ENCODE measurements at regions not wholly inside any gene's neighbourhood (a gene's known extent, or its start where the extent isn't known, plus 50 kb on each side); places are given as distances from the start of the nearest gene placed in this dataset.

GRCh38 chr22:47332246-47332980 is 570.0 kb downstream of the TBC1D22A start:
- H3K4me2 ChIP-seq (ENCODE audit: low read length): no peak overlapping the region
- H3K9me3 ChIP-seq (ENCODE audit: control insufficient read depth, insufficient read depth, low read length): no peaks in the 10 kb centered on the region
- no peaks in the 10 kb centered on the region for H3K27me3 ChIP-seq (ENCODE audit: control insufficient read depth, low read length)
- no peaks in the 10 kb centered on the region for H3F3A ChIP-seq (ENCODE audit: control insufficient read depth, insufficient read depth)
- no peak overlapping the region for H3K4me3 ChIP-seq (ENCODE audit: low read length)
- TF ChIP-seq EZH2phosphoT487 (IDR thresholded peaks at IDR 0.05; ENCODE audit: borderline replicate concordance, low read length): no peak
- TF ChIP-seq CTCF (IDR thresholded peaks at IDR 0.05; ENCODE audit: low read depth, low read length, poor library complexity, severe bottlenecking): no peak
- no peaks in the 10 kb centered on the region for H3K4me1 ChIP-seq (ENCODE audit: control insufficient read depth, low read length)
- no peaks in the 10 kb centered on the region for H3K9me2 ChIP-seq (replicated peaks; ENCODE audit: control insufficient read depth, low read length)
- H3K79me2 ChIP-seq (ENCODE audit: control insufficient read depth, low read length): no peaks in the 10 kb centered on the region
- no peak overlapping the region for H3K27ac ChIP-seq (ENCODE audit: low read depth, low read length)
- H3K36me3 ChIP-seq (ENCODE audit: control insufficient read depth, low read length): no peaks in the 10 kb centered on the region
- no peaks in the 10 kb centered on the region for H4K20me1 ChIP-seq (ENCODE audit: control insufficient read depth, insufficient read depth, low read depth, low read length)

- Histone ChIP-seq H3K9me3 (ENCODE audit: control insufficient read depth, insufficient read depth, low read length) (no peaks in the 10 kb centered on the region), H3F3A (ENCODE audit: control insufficient read depth, insufficient read depth) (no peaks in the 10 kb centered on the region), H3K36me3 (ENCODE audit: control insufficient read depth, low read length) (no peaks in the 10 kb centered on the region), H3K4me3 (ENCODE audit: low read length) (no peak overlapping the region), H4K20me1 (ENCODE audit: control insufficient read depth, insufficient read depth, low read depth, low read length) (no peaks in the 10 kb centered on the region), H3K4me2 (ENCODE audit: low read length) (no peak overlapping the region), H3K9me2 (replicated peaks; ENCODE audit: control insufficient read depth, low read length) (no peaks in the 10 kb centered on the region), H3K4me1 (ENCODE audit: control insufficient read depth, low read length) (no peaks in the 10 kb centered on the region), H3K27me3 (ENCODE audit: control insufficient read depth, low read length) (no peaks in the 10 kb centered on the region), H3K27ac (ENCODE audit: low read depth, low read length) (no peak overlapping the region), H3K79me2 (ENCODE audit: control insufficient read depth, low read length) (no peaks in the 10 kb centered on the region)
- no peak for TF ChIP-seq CTCF (IDR thresholded peaks at IDR 0.05; ENCODE audit: low read depth, low read length, poor library complexity, severe bottlenecking)
- no peak for TF ChIP-seq EZH2phosphoT487 (IDR thresholded peaks at IDR 0.05; ENCODE audit: borderline replicate concordance, low read length)
These were observed 569.3 kb downstream of the TBC1D22A start for GRCh38 chr22:47331750-47332149.

- no peaks in the 10 kb centered on the region for H3K27me3 ChIP-seq (ENCODE audit: control insufficient read depth, low read length)
- H3K4me1 ChIP-seq (ENCODE audit: control insufficient read depth, low read length): no peaks in the 10 kb centered on the region
- no peaks in the 10 kb centered on the region for H3K36me3 ChIP-seq (ENCODE audit: control insufficient read depth, low read length)
- no peaks in the 10 kb centered on the region for H3F3A ChIP-seq (ENCODE audit: control insufficient read depth, insufficient read depth)
- no peaks in the 10 kb centered on the region for H3K79me2 ChIP-seq (ENCODE audit: control insufficient read depth, low read length)
- TF ChIP-seq CTCF (IDR thresholded peaks at IDR 0.05; ENCODE audit: low read depth, low read length, poor library complexity, severe bottlenecking) (no peak), EZH2phosphoT487 (IDR thresholded peaks at IDR 0.05; ENCODE audit: borderline replicate concordance, low read length) (no peak)
- H3K27ac ChIP-seq (ENCODE audit: low read depth, low read length): no peak overlapping the region
- H3K9me3 ChIP-seq (ENCODE audit: control insufficient read depth, insufficient read depth, low read length): no peaks in the 10 kb centered on the region
- H3K9me2 ChIP-seq (replicated peaks; ENCODE audit: control insufficient read depth, low read length): no peaks in the 10 kb centered on the region
- no peaks in the 10 kb centered on the region for H4K20me1 ChIP-seq (ENCODE audit: control insufficient read depth, insufficient read depth, low read depth, low read length)
- no peak overlapping the region for H3K4me2 ChIP-seq (ENCODE audit: low read length)
- H3K4me3 ChIP-seq (ENCODE audit: low read length): no peak overlapping the region
These were observed 567.5 kb downstream of the TBC1D22A start for GRCh38 chr22:47329727-47330650.
